Pancreas (tissue), 10 donors: ENCODE measurements at regions not wholly inside any gene's neighbourhood (a gene's known extent, or its start where the extent isn't known, plus 50 kb on each side); places are given as distances from the start of the nearest gene placed in this dataset.

Experiments
- ATAC-seq, 4 donors: fragments of 200-7000 bp; cut with Tn5 transposase; one replicate each; pipeline versions ENCODE4 v1.8.0 to v1.9.1; 2020; ENCODE audit warnings: mild to moderate bottlenecking in 4 of 4, moderate library complexity in 4 of 4
- DNase-seq, 6 donors: peaks; one replicate each; pipeline ENCODE4 v3.0.0-alpha.2; 2020
- FAIRE-seq: peaks from 2 replicates; lab custom pipeline; 2012; peaks lifted over from hg19 to GRCh38; lab: Jason Lieb, UNC
- H3K27ac ChIP-seq, 4 donors: fragments of 200-600 bp; sonication (generic); 1 replicate in 3 of 4; 2 replicates in 1 of 4; pipeline versions ENCODE4 v1.5.0 to v1.8.0; 2020
- H3K27me3 ChIP-seq, 4 donors: fragments of 200-600 bp; one replicate each; pipeline ENCODE4 v1.8.0; 2021
- H3K36me3 ChIP-seq, 3 donors: fragments of 200-600 bp; sonication (generic) in 1 of 3; one replicate each; pipeline versions ENCODE4 v1.5.0 to v1.8.0; 2020 to 2021
- H3K4me1 ChIP-seq, 3 donors: fragments of 200-600 bp; one replicate each; pipeline ENCODE4 v1.8.0; 2021
- H3K4me3 ChIP-seq, 4 donors: fragments of 200-600 bp; sonication (generic) in 2 of 4; one replicate each; pipeline versions ENCODE4 v1.5.0 to v1.8.0; 2020 to 2021
- H3K9me3 ChIP-seq, 4 donors: fragments of 200-600 bp; one replicate each; pipeline ENCODE4 v1.8.0; 2021
- CTCF ChIP-seq, 4 donors: fragments of 200-600 bp; sonication (generic) in 3 of 4; IDR thresholded peaks; one replicate each; pipeline versions ENCODE4 v1.5.0 to v1.8.0; 2021; ENCODE audit warnings: antibody characterized with exemption in 4 of 4
- WGBS, 2 donors: extraction: QIAGEN DNeasy Blood & Tissue Kit; methylation state at CpG; one replicate each; pipeline ENCODE4 v1.1.7; 2013; 5-methylcytosine and 5-hydroxymethylcytosine counted together
- intact Hi-C, 3 donors: fragments of 100-400 bp; cut with DNase I; formaldehyde crosslinking; loops; one replicate each; pipeline versions ENCODE4 v1.11.1 to v1.14.2; 2022
- donor health status: healthy with polysubstance abuse.
- donor health status: DM: no; HTN: no; CAD: no; lungs with moderate emphysema.
- donor health status: DM: no; HTN: no; CAD: no.
- donor health status: control.
- donor health status: control.
- donor health status: Bipolar disorder and iron deficiency.
- donor health status: DM: yes; HTN: yes; CAD: no.
- donor health status: DM: no; HTN: no; CAD: no.
- donor health status: DM: no; HTN: no; CAD: no.
- donor health status: DM: yes; HTN: yes; CAD: no.

GRCh38 chr12:86743875-86744536, 487.8 kb upstream of the MGAT4C start:
- intact Hi-C loops = no loop called here
- Histone ChIP-seq H3K36me3 (no peaks in the 10 kb centered on the region), H3K9me3 (no peaks in the 10 kb centered on the region), H3K4me3 (no peak overlapping the region), H3K27me3 (no peaks in the 10 kb centered on the region), H3K27ac (no peak overlapping the region), H3K4me1 (no peaks in the 10 kb centered on the region)
- ATAC-seq (no peak), DNase-seq (no peak), FAIRE-seq (no peak)
- 47 to 59% methylated on average over 5 of the region's 5 CpGs for WGBS, 2 donors
- no peak for TF ChIP-seq CTCF (IDR thresholded peaks at IDR 0.05)

- Histone ChIP-seq H3K4me3 (no peak overlapping the region), H3K36me3 (no peaks in the 10 kb centered on the region), H3K9me3 (no peaks in the 10 kb centered on the region), H3K27ac (no peak overlapping the region), H3K27me3 (no peaks in the 10 kb centered on the region), H3K4me1 (no peaks in the 10 kb centered on the region)
- FAIRE-seq (no peak), ATAC-seq (no peak), DNase-seq (no peak)
- intact Hi-C loops = no loop called here
- TF ChIP-seq CTCF (IDR thresholded peaks at IDR 0.05) = no peak
- 79% methylated on average over 1 of the region's 1 CpG for WGBS, 2 donors
Observed at GRCh38 chr12:86741531-86741930, 485.3 kb upstream of the MGAT4C start.

GRCh38 chr12:86735851-86736250, 479.7 kb upstream of the MGAT4C start:
- Histone ChIP-seq H3K4me1 (no peaks in the 10 kb centered on the region), H3K27me3 (no peaks in the 10 kb centered on the region), H3K4me3 (no peak overlapping the region), H3K27ac (no peak overlapping the region), H3K9me3 (no peaks in the 10 kb centered on the region), H3K36me3 (no peaks in the 10 kb centered on the region)
- ATAC-seq (no peak), FAIRE-seq (no peak), DNase-seq (no peak)
- intact Hi-C loops = no loop called here
- no peak for TF ChIP-seq CTCF (IDR thresholded peaks at IDR 0.05)

- WGBS, 2 donors = 63 to 77% methylated on average over 4 of the region's 4 CpGs
- FAIRE-seq = no peak
- no peak overlapping the region for H3K27ac ChIP-seq
- intact Hi-C loops = no loop called here
- no peak for ATAC-seq
- no peaks in the 10 kb centered on the region for H3K36me3 ChIP-seq
- H3K27me3 ChIP-seq = no peaks in the 10 kb centered on the region
- H3K4me1 ChIP-seq = no peaks in the 10 kb centered on the region
- no peaks in the 10 kb centered on the region for H3K9me3 ChIP-seq
- TF ChIP-seq CTCF (IDR thresholded peaks at IDR 0.05) = no peak
- DNase-seq = no peak
- no peak overlapping the region for H3K4me3 ChIP-seq
Observed at GRCh38 chr12:86735072-86735471, 478.9 kb upstream of the MGAT4C start.

GRCh38 chr12:86730233-86730632, 474.0 kb upstream of the MGAT4C start:
- H3K4me1 ChIP-seq = no peaks in the 10 kb centered on the region
- whole genome bisulfite sequencing, 2 donors = 37 to 39% methylated on average over 2 of the region's 2 CpGs
- TF ChIP-seq CTCF (IDR thresholded peaks at IDR 0.05) = no peak
- ATAC-seq (no peak), FAIRE-seq (no peak), DNase-seq (no peak)
- no peaks in the 10 kb centered on the region for H3K36me3 ChIP-seq
- H3K4me3 ChIP-seq = no peak overlapping the region
- no peak overlapping the region for H3K27ac ChIP-seq
- intact Hi-C loops = no loop called here
- no peaks in the 10 kb centered on the region for H3K27me3 ChIP-seq
- no peaks in the 10 kb centered on the region for H3K9me3 ChIP-seq
